ENCODE measurements at regions not wholly inside any gene's neighbourhood (a gene's known extent, or its start where the extent isn't known, plus 50 kb on each side); places are given as distances from the start of the nearest gene placed in this dataset.

DNA sequence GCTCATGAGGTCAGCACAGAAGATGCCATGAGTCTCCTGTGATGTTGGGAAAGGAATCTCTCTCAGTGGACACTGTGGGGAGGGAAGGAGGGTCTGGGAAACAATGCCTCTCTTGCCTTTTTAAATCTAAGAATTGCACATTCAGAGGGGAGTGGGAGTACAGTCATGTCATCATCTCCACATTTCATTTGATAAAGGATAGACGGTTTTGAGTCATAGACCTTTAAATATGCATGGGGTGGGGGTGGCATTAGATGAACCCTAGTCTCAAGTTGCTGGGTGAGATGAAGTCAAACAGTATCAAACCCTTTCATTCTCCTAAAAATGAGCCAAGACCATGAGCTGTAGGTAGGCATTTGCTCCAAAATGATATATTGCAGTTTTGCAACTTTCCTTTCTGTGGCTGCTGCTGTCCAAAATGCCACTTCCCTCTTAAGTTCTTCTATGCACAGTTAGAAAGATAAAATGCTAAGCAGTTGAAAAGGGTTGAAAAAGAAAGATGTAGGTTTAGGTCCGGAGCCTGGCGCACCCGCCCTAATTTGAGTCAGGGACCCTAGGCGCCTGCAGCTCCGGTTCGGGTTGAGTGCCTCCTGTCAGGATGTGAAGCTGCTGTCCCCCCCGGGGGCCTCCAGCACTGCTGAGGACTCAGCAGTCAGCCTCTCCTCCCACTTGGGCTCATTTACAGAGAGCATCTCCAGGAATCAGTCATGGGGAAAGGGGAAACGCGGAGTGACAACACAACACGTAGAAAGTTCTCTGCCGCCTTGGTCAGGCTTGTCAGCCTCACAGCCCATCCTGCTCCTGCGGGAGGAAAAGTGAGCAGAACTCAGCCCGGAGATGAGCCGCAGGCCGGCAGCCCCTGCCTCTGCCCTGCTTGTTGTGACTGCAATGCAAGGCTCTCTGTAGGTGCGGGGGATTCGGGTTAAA is 479.3 kb upstream of the RUNX1 start:
- Histone ChIP-seq H3K27me3 (ENCODE audit: insufficient read depth, poor library complexity, severe bottlenecking) (peaks cover 15% of the 10 kb centered on the region), H3K27ac (replicated peaks) (no peak overlapping the region), H3K4me3 (replicated peaks; ENCODE audit: insufficient read depth, low read length) (peak overlapping the region; percentile 31)
- DNase-seq (ENCODE audit: low read depth in 1 of 2, low spot score in 1 of 2) = peak in 1 of 2 experiments; percentile 30
- TF ChIP-seq POLR2AphosphoS5 (IDR thresholded peaks at IDR 0.05; ENCODE audit: low read depth) (no peak), SPI1 (IDR thresholded peaks at IDR 0.05; ENCODE audit: borderline replicate concordance, low read depth) (peak; percentile 39; the same call in 1 of the 2 replicates)
- TF ChIP-seq, protein P1, sequence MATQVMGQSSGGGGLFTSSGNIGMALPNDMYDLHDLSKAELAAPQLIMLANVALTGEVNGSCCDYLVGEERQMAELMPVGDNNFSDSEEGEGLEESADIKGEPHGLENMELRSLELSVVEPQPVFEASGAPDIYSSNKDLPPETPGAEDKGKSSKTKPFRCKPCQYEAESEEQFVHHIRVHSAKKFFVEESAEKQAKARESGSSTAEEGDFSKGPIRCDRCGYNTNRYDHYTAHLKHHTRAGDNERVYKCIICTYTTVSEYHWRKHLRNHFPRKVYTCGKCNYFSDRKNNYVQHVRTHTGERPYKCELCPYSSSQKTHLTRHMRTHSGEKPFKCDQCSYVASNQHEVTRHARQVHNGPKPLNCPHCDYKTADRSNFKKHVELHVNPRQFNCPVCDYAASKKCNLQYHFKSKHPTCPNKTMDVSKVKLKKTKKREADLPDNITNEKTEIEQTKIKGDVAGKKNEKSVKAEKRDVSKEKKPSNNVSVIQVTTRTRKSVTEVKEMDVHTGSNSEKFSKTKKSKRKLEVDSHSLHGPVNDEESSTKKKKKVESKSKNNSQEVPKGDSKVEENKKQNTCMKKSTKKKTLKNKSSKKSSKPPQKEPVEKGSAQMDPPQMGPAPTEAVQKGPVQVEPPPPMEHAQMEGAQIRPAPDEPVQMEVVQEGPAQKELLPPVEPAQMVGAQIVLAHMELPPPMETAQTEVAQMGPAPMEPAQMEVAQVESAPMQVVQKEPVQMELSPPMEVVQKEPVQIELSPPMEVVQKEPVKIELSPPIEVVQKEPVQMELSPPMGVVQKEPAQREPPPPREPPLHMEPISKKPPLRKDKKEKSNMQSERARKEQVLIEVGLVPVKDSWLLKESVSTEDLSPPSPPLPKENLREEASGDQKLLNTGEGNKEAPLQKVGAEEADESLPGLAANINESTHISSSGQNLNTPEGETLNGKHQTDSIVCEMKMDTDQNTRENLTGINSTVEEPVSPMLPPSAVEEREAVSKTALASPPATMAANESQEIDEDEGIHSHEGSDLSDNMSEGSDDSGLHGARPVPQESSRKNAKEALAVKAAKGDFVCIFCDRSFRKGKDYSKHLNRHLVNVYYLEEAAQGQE (IDR thresholded peaks at IDR 0.05; ENCODE audit: insufficient replicate concordance, low read depth) = peak; percentile 83

DNA sequence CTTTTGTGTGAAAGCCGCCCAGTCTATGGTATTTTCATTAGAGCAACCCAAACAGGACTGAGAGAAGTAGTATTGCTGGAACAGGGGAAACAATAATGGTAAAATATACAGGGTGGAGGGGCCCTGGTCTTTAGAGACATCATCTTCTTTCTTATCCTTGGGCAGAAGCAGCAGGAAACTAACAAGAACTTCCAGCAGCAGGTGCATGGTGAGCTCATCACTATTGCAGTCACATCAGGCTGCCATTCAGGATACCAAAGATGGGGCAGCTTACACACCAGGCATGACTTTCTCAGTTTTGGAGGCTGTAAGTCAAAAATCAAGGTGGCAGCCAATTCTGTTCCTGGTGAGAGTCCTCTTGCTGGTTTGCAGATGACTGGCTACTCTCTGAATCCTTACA is 478.3 kb upstream of the RUNX1 start:
- no peak overlapping the region for H3K4me3 ChIP-seq (replicated peaks; ENCODE audit: insufficient read depth, low read length)
- DNase-seq (ENCODE audit: low read depth in 1 of 2, low spot score in 1 of 2) = no peak
- TF ChIP-seq, protein P1 (IDR thresholded peaks at IDR 0.05; ENCODE audit: insufficient replicate concordance, low read depth) = no peak
- TF ChIP-seq, protein P2, sequence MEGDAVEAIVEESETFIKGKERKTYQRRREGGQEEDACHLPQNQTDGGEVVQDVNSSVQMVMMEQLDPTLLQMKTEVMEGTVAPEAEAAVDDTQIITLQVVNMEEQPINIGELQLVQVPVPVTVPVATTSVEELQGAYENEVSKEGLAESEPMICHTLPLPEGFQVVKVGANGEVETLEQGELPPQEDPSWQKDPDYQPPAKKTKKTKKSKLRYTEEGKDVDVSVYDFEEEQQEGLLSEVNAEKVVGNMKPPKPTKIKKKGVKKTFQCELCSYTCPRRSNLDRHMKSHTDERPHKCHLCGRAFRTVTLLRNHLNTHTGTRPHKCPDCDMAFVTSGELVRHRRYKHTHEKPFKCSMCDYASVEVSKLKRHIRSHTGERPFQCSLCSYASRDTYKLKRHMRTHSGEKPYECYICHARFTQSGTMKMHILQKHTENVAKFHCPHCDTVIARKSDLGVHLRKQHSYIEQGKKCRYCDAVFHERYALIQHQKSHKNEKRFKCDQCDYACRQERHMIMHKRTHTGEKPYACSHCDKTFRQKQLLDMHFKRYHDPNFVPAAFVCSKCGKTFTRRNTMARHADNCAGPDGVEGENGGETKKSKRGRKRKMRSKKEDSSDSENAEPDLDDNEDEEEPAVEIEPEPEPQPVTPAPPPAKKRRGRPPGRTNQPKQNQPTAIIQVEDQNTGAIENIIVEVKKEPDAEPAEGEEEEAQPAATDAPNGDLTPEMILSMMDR (IDR thresholded peaks at IDR 0.05; ENCODE audit: insufficient read depth, low read length) = no peak
- TF ChIP-seq GABPA (IDR thresholded peaks at IDR 0.05; ENCODE audit: low read depth) (no peak), POLR2AphosphoS5 (IDR thresholded peaks at IDR 0.05; ENCODE audit: low read depth) (no peak), SPI1 (IDR thresholded peaks at IDR 0.05; ENCODE audit: borderline replicate concordance, low read depth) (no peak)
- peaks cover 12% of the 10 kb centered on the region for H3K27me3 ChIP-seq (ENCODE audit: insufficient read depth, poor library complexity, severe bottlenecking)
- H3K27ac ChIP-seq (replicated peaks) = no peak overlapping the region

DNA sequence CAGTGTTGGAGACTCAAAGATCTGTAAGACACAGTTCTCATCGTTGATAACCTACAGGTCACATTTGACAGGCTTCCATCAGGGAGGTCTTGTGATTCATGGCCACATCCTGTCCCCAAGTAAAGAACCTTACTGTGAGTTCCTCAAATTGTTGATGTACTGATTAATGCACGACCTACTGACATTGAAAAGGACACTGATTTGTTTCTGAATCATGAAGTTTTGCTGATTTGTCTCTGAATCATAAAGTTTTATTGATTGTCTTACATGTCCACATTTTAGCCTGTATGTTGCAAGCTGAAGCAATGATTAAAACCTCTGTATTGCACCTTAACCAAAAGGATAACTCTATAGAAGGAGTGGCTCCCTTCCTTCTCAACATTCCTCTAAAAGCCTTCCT is 476.3 kb upstream of the RUNX1 start:
- no peak for DNase-seq (ENCODE audit: low read depth in 1 of 2, low spot score in 1 of 2)
- Histone ChIP-seq H3K4me3 (replicated peaks; ENCODE audit: insufficient read depth, low read length) (no peak overlapping the region), H3K27me3 (ENCODE audit: insufficient read depth, poor library complexity, severe bottlenecking) (peaks cover 7% of the 10 kb centered on the region), H3K27ac (replicated peaks) (no peak overlapping the region)
- TF ChIP-seq, protein P1 (IDR thresholded peaks at IDR 0.05; ENCODE audit: insufficient replicate concordance, low read depth) = no peak
- no peak for TF ChIP-seq GABPA (IDR thresholded peaks at IDR 0.05; ENCODE audit: low read depth)
- TF ChIP-seq SPI1 (IDR thresholded peaks at IDR 0.05; ENCODE audit: borderline replicate concordance, low read depth) = no peak
- no peak for TF ChIP-seq POLR2AphosphoS5 (IDR thresholded peaks at IDR 0.05; ENCODE audit: low read depth)
- TF ChIP-seq, protein P2 (IDR thresholded peaks at IDR 0.05; ENCODE audit: insufficient read depth, low read length) = no peak

All from HL-60 (cell line).